Dendritic cell treated with granulocyte-macrophage colony-stimulating factor and Interleukin-4, amounts not matched to agents 40 ng/mL and 50 ng/mL, for 4 days (primary cell): ENCODE measurements at regions not wholly inside any gene's neighbourhood (a gene's known extent, or its start where the extent isn't known, plus 50 kb on each side); places are given as distances from the start of the nearest gene placed in this dataset.

Source experiments
- H3K27ac Mint-ChIP-seq: one replicate; pipeline ENCODE4 v1.8.0; 2022; ENCODE audit warnings: mild to moderate bottlenecking, mixed read lengths
- H3K27me3 Mint-ChIP-seq: one replicate; pipeline ENCODE4 v1.8.0; 2022; ENCODE audit warnings: mild to moderate bottlenecking, mixed read lengths
- H3K36me3 Mint-ChIP-seq: one replicate; pipeline ENCODE4 v1.8.0; 2022; ENCODE audit warnings: low read depth, mixed read lengths
- H3K4me1 Mint-ChIP-seq: one replicate; pipeline ENCODE4 v1.8.0; 2022; ENCODE audit warnings: low read depth, mixed read lengths
- H3K4me3 Mint-ChIP-seq: one replicate; pipeline ENCODE4 v1.8.0; 2022; ENCODE audit warnings: mild to moderate bottlenecking, moderate library complexity, mixed read lengths
- H3K9me3 Mint-ChIP-seq: one replicate; pipeline ENCODE4 v1.8.0; 2022; ENCODE audit warnings: mixed read lengths
- intact Hi-C: fragments of 100-400 bp; cut with micrococcal nuclease; formaldehyde crosslinking; loops from one replicate; pipeline ENCODE4 v1.15.0; 2022

DNA sequence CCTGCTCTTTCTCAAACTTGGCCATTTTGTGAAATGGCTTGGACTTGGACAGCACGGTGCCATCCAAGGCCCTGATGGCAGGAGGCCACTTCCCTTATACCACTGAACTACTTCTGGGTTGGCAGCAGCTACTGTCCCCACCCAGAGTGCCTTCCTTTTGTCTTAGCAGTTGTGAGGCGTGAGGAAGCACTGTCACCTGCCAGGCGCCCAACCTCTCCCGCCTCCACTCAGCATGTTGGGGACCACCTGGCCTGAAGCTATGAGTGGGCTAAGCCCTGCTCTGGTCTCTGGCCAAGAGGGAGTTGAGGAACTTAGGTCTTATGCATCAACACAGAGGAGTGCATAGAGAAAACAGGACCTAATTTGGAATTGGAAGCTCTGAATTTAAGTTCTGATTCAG is 276.0 kb downstream of the ENC1 start:
- no peak overlapping the region for H3K27ac Mint-ChIP-seq
- H3K27me3 Mint-ChIP-seq, result peaks cover 6% of the 10 kb centered on the region
- H3K9me3 Mint-ChIP-seq, result peaks cover 8% of the 10 kb centered on the region
- no peaks in the 10 kb centered on the region for H3K36me3 Mint-ChIP-seq
- peaks cover 5% of the 10 kb centered on the region for H3K4me1 Mint-ChIP-seq
- intact Hi-C loops, result no loop called here
- no peak overlapping the region for H3K4me3 Mint-ChIP-seq

DNA sequence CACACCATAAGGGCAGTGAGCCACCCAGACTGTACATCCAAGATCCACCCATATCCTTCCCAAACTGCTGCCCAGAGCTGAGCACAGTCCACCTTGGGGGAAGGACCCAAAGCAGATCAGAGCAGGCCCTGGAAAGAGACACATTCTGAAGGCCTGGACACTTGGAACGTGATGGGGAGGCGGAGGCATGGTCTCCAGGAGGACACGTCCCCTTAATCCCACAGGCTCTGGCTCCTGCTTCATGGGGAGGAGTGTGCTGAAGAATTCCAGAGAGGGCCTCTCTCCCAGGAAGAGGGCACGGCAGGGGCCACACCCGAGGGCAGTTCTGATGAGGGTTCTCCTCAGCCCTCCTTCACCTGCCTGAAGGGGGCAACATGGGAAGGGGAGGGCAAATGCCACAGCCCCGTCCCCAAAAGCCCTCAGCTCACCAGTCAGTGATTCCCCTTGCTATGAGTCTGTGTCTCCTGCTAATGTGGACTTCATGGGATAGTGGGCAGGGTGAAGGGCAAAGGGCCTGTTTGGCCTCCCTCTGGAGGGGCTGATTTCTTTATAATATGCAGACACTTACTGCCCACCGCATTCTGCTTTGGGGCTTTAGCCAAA is 276.8 kb downstream of the ENC1 start:
- Mint-ChIP-seq H3K4me1 (peaks cover 5% of the 10 kb centered on the region), H3K27me3 (peaks cover 6% of the 10 kb centered on the region), H3K4me3 (no peak overlapping the region), H3K36me3 (no peaks in the 10 kb centered on the region), H3K27ac (no peak overlapping the region), H3K9me3 (peaks cover 8% of the 10 kb centered on the region)
- intact Hi-C loops, result no loop called here

DNA sequence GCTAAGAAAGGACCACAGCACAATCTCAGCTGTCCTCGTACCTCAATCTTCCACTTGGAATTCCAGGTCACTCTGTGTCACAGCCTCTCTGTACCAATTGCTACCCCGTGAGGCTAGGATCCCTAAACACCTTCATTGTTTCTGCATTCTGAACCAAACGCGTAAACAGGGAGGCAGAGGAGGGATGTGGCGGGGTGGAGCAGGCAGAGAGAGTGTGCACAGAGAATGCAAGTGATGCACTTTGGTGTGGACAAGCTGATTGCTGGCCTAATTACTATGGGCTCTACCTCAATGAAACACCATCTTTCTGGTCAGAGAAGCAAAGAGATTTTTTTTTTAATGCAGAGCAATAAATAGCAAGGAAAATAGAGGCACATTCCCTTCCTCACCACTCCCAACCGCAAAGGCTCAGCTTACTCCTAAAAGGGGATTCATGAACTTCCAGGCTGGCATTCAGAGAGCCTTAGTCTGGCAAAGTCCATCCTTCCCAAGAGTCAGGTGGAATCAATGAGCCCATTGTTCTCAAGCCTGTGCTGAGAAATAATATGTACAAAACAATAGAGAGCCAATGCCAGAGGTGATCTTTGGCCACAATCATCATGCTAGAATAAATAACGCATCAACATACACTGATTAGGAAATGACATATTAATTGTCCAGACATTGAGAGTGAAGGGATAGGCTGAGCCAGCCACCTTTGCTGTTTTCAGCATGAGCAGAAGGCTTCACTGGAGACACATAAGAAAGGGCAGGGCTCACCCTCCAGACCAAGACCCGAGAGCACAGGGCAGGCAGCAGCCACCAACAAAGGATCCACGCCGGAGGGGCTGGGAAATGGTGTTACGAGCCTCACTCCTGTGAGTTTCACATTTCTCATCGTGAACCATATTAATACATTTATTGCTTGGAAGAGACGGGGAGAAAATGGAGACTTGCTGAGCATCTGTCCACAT is 278.8 kb downstream of the ENC1 start:
- H3K27ac Mint-ChIP-seq, result no peak overlapping the region
- H3K36me3 Mint-ChIP-seq, result no peaks in the 10 kb centered on the region
- H3K4me3 Mint-ChIP-seq, result no peak overlapping the region
- H3K27me3 Mint-ChIP-seq, result peaks cover 5% of the 10 kb centered on the region
- H3K4me1 Mint-ChIP-seq, result peaks cover 5% of the 10 kb centered on the region
- H3K9me3 Mint-ChIP-seq, result peaks cover 8% of the 10 kb centered on the region
- intact Hi-C loops, result no loop called here

DNA sequence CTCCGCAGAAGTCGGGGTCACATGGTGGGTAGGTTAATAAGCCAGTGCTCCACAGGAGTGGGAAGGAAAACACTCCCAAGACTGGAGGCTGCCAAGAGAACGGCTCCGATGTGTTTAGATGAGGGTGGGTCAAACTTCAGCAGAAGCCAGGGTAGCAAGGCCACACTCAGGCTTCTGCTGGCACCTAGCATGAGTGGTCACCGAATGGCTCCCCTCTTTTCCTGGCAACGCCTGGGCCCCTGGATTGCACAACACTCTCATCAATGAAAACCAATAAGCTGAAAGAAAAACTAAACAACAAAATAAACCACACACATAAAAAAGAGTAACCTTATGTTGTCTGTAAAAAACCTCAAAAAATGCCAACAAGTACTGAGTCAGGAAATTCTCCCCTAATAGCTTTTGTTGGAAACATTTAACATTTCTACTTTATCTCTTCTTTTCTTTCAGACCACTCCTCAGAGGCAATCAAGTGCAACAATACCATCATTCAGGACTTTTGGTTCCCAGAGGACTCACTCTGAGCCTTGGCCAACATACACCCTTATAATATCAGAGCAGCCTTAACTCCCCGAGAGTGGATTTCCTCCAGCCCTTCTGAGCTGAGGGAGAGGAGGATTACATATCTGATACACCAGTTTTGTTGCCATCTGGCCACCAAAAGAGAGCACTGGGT is 279.9 kb downstream of the ENC1 start:
- peaks cover 3% of the 10 kb centered on the region for H3K9me3 Mint-ChIP-seq
- no peaks in the 10 kb centered on the region for H3K36me3 Mint-ChIP-seq
- peaks cover 5% of the 10 kb centered on the region for H3K27me3 Mint-ChIP-seq
- no peak overlapping the region for H3K4me3 Mint-ChIP-seq
- intact Hi-C loops, result no loop called here
- H3K27ac Mint-ChIP-seq, result no peak overlapping the region
- H3K4me1 Mint-ChIP-seq, result peaks cover 5% of the 10 kb centered on the region

DNA sequence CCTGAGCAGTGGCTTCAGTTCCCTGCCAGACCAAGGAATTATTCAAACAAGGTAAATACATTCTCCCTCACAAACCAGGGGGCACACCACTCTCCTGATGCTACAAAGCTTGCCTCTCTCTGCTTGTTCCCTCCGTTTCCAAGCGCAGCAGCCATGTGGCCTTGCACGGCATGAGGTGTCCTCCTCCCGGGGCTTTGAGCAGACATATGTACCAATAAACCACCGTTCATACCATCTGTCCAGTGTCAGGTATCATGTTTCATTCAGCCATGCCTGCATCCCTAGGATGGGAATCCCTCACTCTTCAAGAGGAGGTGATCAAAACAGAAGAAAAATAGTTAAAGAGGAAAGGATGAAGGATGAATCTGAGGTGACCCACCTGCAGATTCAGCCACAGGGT is 282.7 kb downstream of the ENC1 start:
- intact Hi-C loops, result no loop called here
- no peak overlapping the region for H3K27ac Mint-ChIP-seq
- peaks cover 7% of the 10 kb centered on the region for H3K27me3 Mint-ChIP-seq
- peaks cover 5% of the 10 kb centered on the region for H3K4me1 Mint-ChIP-seq
- H3K4me3 Mint-ChIP-seq, result no peak overlapping the region
- H3K9me3 Mint-ChIP-seq, result no peaks in the 10 kb centered on the region
- H3K36me3 Mint-ChIP-seq, result no peaks in the 10 kb centered on the region

GRCh38 chr5:74356009-74356695 is 284.4 kb downstream of the ENC1 start:
- intact Hi-C loops, result no loop called here
- H3K27me3 Mint-ChIP-seq, result peaks cover 14% of the 10 kb centered on the region
- no peak overlapping the region for H3K27ac Mint-ChIP-seq
- H3K4me1 Mint-ChIP-seq, result no peaks in the 10 kb centered on the region
- no peaks in the 10 kb centered on the region for H3K9me3 Mint-ChIP-seq
- H3K36me3 Mint-ChIP-seq, result no peaks in the 10 kb centered on the region
- no peak overlapping the region for H3K4me3 Mint-ChIP-seq

- no peaks in the 10 kb centered on the region for H3K4me1 Mint-ChIP-seq
These were observed 285.3 kb downstream of the ENC1 start for GRCh38 chr5:74355041-74355824.

DNA sequence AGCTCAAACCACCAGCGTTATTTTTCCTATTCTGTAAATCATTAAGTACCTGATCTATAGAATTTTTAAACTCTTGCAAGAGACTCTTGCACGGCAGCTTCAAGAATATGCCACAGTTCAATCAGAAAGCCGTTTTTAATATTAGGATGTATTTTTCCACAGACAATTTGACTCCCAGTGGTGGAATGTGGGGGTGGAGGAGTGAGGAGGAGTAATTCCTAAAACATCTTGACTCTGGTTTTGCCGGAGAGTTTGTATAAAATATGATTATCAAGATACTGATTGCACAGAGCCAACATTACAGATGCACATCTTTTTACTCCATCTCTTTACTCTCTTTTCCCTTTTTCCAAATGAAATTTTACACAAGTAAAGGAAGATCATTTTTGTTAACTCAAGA is 288.3 kb downstream of the ENC1 start:
- H3K4me3 Mint-ChIP-seq, result no peak overlapping the region
- H3K27me3 Mint-ChIP-seq, result peaks cover 33% of the 10 kb centered on the region
- no peaks in the 10 kb centered on the region for H3K36me3 Mint-ChIP-seq
- no peaks in the 10 kb centered on the region for H3K9me3 Mint-ChIP-seq
- no peaks in the 10 kb centered on the region for H3K4me1 Mint-ChIP-seq
- intact Hi-C loops, result no loop called here
- H3K27ac Mint-ChIP-seq, result no peak overlapping the region

More at GRCh38 chr5:74355041-74355824, 285.3 kb downstream of the ENC1 start:
- Mint-ChIP-seq H3K4me3 (no peak overlapping the region), H3K27ac (no peak overlapping the region), H3K9me3 (no peaks in the 10 kb centered on the region), H3K36me3 (no peaks in the 10 kb centered on the region), H3K27me3 (peaks cover 19% of the 10 kb centered on the region)
- intact Hi-C loops, result no loop called here

DNA sequence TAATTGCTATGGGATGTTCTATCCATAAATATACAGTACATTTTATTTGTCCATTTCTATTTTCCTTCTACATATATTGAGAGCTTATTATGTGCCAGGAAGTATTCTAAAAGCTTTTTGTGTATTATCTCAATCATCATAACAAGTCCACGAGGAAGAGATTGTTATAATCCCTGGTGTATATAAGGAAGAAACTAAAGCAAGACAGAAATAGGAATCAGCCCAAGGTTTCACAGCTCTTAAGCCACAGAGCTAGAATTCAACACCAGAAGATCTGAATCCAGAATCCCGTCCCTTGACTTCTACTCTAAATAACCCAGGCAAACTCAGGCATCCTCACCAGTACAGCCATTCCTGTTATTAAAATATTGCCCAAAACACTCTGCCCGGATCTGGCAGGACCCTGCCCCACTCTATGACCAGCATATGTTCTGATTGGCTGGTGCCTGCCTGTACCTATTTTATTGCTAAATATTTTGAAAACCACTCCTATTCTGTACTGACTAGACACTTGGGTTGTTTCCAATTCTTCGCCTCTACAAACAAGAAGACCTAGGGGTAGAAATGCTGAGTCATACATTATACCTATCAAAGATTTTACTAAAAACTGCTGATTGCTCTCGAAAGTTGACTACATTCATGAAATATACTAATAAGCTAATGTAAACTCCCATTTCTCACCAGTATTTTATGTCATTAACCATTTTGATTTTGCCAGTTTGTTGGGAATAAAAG is 297.4 kb downstream of the ENC1 start:
- intact Hi-C loops, result no loop called here
- Mint-ChIP-seq H3K27me3 (peaks cover 26% of the 10 kb centered on the region), H3K4me1 (peaks cover 5% of the 10 kb centered on the region), H3K9me3 (no peaks in the 10 kb centered on the region), H3K27ac (no peak overlapping the region), H3K4me3 (no peak overlapping the region), H3K36me3 (no peaks in the 10 kb centered on the region)

GRCh38 chr5:74342182-74342581 is 298.3 kb downstream of the ENC1 start:
- Mint-ChIP-seq H3K4me3 (no peak overlapping the region), H3K27me3 (peaks cover 26% of the 10 kb centered on the region), H3K9me3 (no peaks in the 10 kb centered on the region), H3K4me1 (peaks cover 13% of the 10 kb centered on the region), H3K27ac (no peak overlapping the region), H3K36me3 (no peaks in the 10 kb centered on the region)
- intact Hi-C loops, result no loop called here

GRCh38 chr5:74341221-74341620 is 299.3 kb downstream of the ENC1 start:
- Mint-ChIP-seq H3K27me3 (peaks cover 26% of the 10 kb centered on the region), H3K27ac (no peak overlapping the region), H3K4me3 (no peak overlapping the region), H3K9me3 (no peaks in the 10 kb centered on the region), H3K36me3 (no peaks in the 10 kb centered on the region), H3K4me1 (peaks cover 15% of the 10 kb centered on the region)
- intact Hi-C loops, result no loop called here

GRCh38 chr5:74340476-74340875 is 300.1 kb downstream of the ENC1 start:
- intact Hi-C loops, result no loop called here
- H3K36me3 Mint-ChIP-seq, result no peaks in the 10 kb centered on the region
- no peak overlapping the region for H3K4me3 Mint-ChIP-seq
- no peak overlapping the region for H3K27ac Mint-ChIP-seq
- H3K27me3 Mint-ChIP-seq, result peaks cover 26% of the 10 kb centered on the region
- peaks cover 15% of the 10 kb centered on the region for H3K4me1 Mint-ChIP-seq
- H3K9me3 Mint-ChIP-seq, result no peaks in the 10 kb centered on the region

DNA sequence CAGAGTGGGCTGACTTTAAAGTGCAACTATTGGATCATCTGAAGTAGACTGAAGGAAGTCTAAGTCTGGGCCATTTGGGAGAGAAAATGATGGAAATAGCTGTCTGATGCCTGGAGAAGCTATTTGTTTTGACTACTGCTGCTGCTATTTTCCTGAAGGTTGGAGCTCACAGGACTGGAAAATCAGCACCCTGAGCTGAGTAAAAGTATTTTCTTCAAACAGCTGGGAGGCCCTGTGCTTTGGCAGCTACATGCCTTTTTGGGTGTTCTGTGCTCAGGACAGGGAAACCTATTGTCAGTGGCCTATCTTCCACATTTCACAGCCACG is 302.6 kb downstream of the ENC1 start:
- no peaks in the 10 kb centered on the region for H3K9me3 Mint-ChIP-seq
- no peak overlapping the region for H3K27ac Mint-ChIP-seq
- peaks cover 37% of the 10 kb centered on the region for H3K27me3 Mint-ChIP-seq
- intact Hi-C loops, result no loop called here
- no peak overlapping the region for H3K4me3 Mint-ChIP-seq
- peaks cover 15% of the 10 kb centered on the region for H3K4me1 Mint-ChIP-seq
- H3K36me3 Mint-ChIP-seq, result no peaks in the 10 kb centered on the region
